Stimulated activated CD4-positive, alpha-beta T cell treated with anti-CD3 and anti-CD28 coated beads, Interleukin-12 subunit alpha, Interleukin-12 subunit beta, amount 100 ng/mL, for 24 hours (primary cell): ENCODE measurements at regions not wholly inside any gene's neighbourhood (a gene's known extent, or its start where the extent isn't known, plus 50 kb on each side); places are given as distances from the start of the nearest gene placed in this dataset.

Experiments
- DNase-seq, 2 experiments: peaks; one replicate each; pipeline ENCODE4 v3.0.0-alpha.2; 2020; ENCODE audit warnings: low read depth in 2 of 2

GRCh38 chr6:28707387-28708282, 182.0 kb downstream of the GPX5 start:
- no peak for DNase-seq

GRCh38 chr6:28709478-28710349, 184.0 kb downstream of the GPX5 start:
- no peak for DNase-seq

- DNase-seq, result no peak
Observed at GRCh38 chr6:28710466-28711191, 184.9 kb downstream of the GPX5 start.

- no peak for DNase-seq
Observed at GRCh38 chr6:28711325-28711724, 185.6 kb downstream of the GPX5 start.

- DNase-seq, result no peak
Observed at GRCh38 chr6:28711788-28712341, 186.2 kb downstream of the GPX5 start.

GRCh38 chr6:28712982-28713381, 187.3 kb downstream of the GPX5 start:
- no peak for DNase-seq

- peak in 1 of 2 experiments; percentile 43 for DNase-seq
Observed at GRCh38 chr6:28719275-28719940, 193.7 kb downstream of the GPX5 start.

GRCh38 chr6:28720357-28721231, 194.9 kb downstream of the GPX5 start:
- DNase-seq, result no peak

- no peak for DNase-seq
Observed at GRCh38 chr6:28721372-28721771, 195.7 kb downstream of the GPX5 start.

GRCh38 chr6:28724395-28724794, 198.7 kb downstream of the GPX5 start:
- no peak for DNase-seq

GRCh38 chr6:28725274-28725809, 198.4 kb downstream of the TRIM27 start:
- DNase-seq, result no peak

- DNase-seq, result no peak
Observed at GRCh38 chr6:28725890-28726348, 197.9 kb downstream of the TRIM27 start.

- no peak for DNase-seq
Observed at GRCh38 chr6:28726569-28727309, 197.0 kb downstream of the TRIM27 start.

GRCh38 chr6:28727559-28728211, 196.1 kb downstream of the TRIM27 start:
- DNase-seq, result no peak

GRCh38 chr6:28729501-28730402, 194.0 kb downstream of the TRIM27 start:
- DNase-seq, result no peak

GRCh38 chr6:28732052-28732451, 191.7 kb downstream of the TRIM27 start:
- no peak for DNase-seq

GRCh38 chr6:28734443-28734959, 189.3 kb downstream of the TRIM27 start:
- DNase-seq, result no peak
